Adipocyte (in vitro differentiated cells): ENCODE measurements at regions not wholly inside any gene's neighbourhood (a gene's known extent, or its start where the extent isn't known, plus 50 kb on each side); places are given as distances from the start of the nearest gene placed in this dataset.

ENCODE experiments used
- DNase-seq: peaks from one replicate; pipeline ENCODE4 v3.0.0-alpha.2; 2015; ENCODE audit warnings: low read depth
- H3K27me3 ChIP-seq: replicated peaks from 2 replicates; pipeline ENCODE4 v1.7.0; 2013; ENCODE audit warnings: mild to moderate bottlenecking, low read length, moderate library complexity; ENCODE audit not compliant: control insufficient read depth, insufficient read depth
- H3K36me3 ChIP-seq: 2 replicates; pipeline ENCODE4 v1.7.0; 2013; ENCODE audit warnings: low read length, mild to moderate bottlenecking, moderate library complexity; ENCODE audit not compliant: control insufficient read depth, insufficient read depth, severe bottlenecking
- H3K4me1 ChIP-seq: 2 replicates; pipeline ENCODE4 v1.7.0; 2013; ENCODE audit warnings: mild to moderate bottlenecking, low read length, moderate library complexity; ENCODE audit not compliant: control insufficient read depth, insufficient read depth
- H3K4me3 ChIP-seq: 2 replicates; pipeline ENCODE4 v1.7.0; 2013; ENCODE audit warnings: mild to moderate bottlenecking, low read length, moderate library complexity
- H3K9ac ChIP-seq: 2 replicates; pipeline ENCODE4 v1.7.0; 2013; ENCODE audit warnings: mild to moderate bottlenecking, low read length, moderate library complexity
- H3K9me3 ChIP-seq: 2 replicates; pipeline ENCODE4 v1.7.0; 2013; ENCODE audit warnings: mild to moderate bottlenecking, low read length, moderate library complexity; ENCODE audit not compliant: control insufficient read depth

DNA sequence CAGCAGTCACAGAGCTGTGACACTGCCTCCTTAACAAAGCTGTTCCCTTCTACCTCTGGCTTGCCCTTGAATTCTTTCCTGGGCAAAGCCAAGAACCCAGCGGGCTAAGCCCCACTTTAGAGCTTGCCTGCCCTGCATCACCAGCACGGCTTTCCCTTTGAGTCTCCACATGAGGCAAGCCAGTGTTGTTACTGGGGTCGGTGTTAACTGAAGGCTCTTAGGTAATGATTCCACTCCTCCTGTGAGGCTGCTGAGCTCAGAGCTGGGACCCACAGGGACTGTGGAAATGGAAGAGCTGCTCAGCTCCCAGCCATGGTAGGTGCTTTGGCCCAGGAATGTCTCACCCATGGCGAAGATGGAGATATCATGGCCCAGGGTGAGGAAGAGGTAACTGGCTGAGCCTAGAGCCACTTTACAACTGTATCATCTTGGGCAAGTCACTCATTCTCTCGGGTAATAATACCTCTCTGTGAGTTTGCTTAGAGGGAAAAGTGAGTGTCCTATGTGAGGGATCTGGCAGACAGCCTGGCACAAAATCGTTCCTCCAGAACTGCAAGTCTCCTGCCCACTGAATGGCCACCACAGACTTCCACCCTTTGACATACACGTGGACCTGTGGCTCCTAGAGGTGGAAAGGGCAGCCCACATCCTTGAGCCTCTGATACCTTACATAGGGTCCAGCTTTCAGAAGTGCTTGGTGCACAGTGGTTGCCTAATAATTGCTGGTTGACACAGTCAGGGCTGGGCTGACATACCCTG lies 654.1 kb downstream of the PTPRU start:
- Histone ChIP-seq H3K4me3 (no peak overlapping the region), H3K4me1 (no peaks in the 10 kb centered on the region), H3K9ac (no peak overlapping the region), H3K9me3 (no peaks in the 10 kb centered on the region), H3K27me3 (peaks cover 44% of the 10 kb centered on the region), H3K36me3 (no peaks in the 10 kb centered on the region)
- DNase-seq: no peak

DNA sequence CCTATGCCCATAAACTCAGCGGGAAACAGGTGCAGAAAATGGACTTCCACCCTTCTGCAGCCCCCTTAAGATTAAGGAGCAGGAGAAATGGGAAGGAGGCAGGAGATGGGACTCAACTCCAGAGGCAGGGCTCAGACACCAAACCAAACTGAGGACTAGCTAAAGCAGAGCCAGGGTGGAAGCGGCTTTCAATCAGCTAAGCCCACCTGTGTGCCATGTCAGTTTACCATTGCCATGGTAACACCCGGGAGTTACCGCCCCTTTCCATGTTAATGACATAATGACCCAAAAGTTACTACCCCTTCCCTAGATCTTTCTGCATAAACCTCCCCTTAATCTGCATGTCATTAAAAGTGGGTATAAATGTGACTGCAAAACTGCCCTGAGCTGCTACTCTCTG lies 653.5 kb downstream of the PTPRU start:
- no peaks in the 10 kb centered on the region for H3K9me3 ChIP-seq
- DNase-seq: no peak
- no peaks in the 10 kb centered on the region for H3K4me1 ChIP-seq
- H3K36me3 ChIP-seq: no peaks in the 10 kb centered on the region
- H3K9ac ChIP-seq: no peak overlapping the region
- H3K27me3 ChIP-seq: peaks cover 38% of the 10 kb centered on the region
- H3K4me3 ChIP-seq: no peak overlapping the region

- Histone ChIP-seq H3K9me3 (no peaks in the 10 kb centered on the region), H3K9ac (no peak overlapping the region), H3K4me1 (no peaks in the 10 kb centered on the region), H3K4me3 (no peak overlapping the region), H3K36me3 (no peaks in the 10 kb centered on the region), H3K27me3 (peaks cover 36% of the 10 kb centered on the region)
- no peak for DNase-seq
Measured at GRCh38 chr1:29884740-29885139, 648.4 kb downstream of the PTPRU start.

DNA sequence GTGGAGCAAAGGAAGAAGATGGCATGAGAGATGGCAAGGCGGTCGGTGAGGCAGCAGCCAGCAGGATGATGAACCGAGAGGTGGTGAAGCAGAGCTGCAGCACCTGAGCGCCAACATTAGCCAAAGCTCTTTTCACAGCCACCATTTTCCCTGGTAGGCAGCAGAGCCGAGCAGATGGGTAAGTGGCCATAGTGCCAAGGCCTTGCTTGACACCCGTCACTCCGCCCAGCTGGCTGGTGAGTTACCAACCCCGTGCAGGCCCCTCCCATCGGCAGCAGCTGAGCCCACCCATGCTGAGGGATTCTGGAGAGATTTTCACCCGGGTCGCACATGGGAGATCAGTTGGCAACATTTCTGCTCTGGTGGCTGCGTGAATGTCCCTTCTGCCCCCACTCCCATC lies 647.7 kb downstream of the PTPRU start:
- DNase-seq: no peak
- H3K4me3 ChIP-seq: no peak overlapping the region
- H3K4me1 ChIP-seq: no peaks in the 10 kb centered on the region
- no peaks in the 10 kb centered on the region for H3K36me3 ChIP-seq
- H3K9me3 ChIP-seq: no peaks in the 10 kb centered on the region
- H3K9ac ChIP-seq: no peak overlapping the region
- H3K27me3 ChIP-seq: peaks cover 34% of the 10 kb centered on the region

DNA sequence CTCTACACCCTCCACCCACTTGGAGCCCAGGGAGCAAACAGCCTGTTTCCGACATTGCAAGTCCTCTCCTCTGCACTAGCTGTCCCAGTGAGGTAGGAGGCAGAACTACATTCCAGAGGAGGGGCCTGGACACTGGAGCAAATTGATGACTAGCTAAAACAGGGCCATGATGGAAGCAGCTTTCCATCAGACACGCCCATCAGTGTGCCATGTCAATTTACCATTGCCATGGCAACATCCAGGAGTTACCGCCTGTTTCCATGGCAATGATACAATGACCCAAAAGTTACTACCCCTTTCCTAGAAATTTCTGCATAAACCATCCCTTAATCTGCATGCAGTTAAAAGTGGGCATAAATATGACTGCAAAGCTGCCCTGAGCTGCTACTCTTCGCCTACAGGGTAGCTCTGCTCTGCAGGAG lies 647.1 kb downstream of the PTPRU start:
- H3K4me1 ChIP-seq: no peaks in the 10 kb centered on the region

GRCh38 chr1:29880556-29880955 lies 644.2 kb downstream of the PTPRU start:
- H3K36me3 ChIP-seq: no peaks in the 10 kb centered on the region
- no peak overlapping the region for H3K4me3 ChIP-seq
- no peaks in the 10 kb centered on the region for H3K9me3 ChIP-seq
- H3K27me3 ChIP-seq: peaks cover 48% of the 10 kb centered on the region
- DNase-seq: no peak
- no peak overlapping the region for H3K9ac ChIP-seq
- H3K4me1 ChIP-seq: no peaks in the 10 kb centered on the region

More for the DNA sequence above, 647.1 kb downstream of the PTPRU start:
- Histone ChIP-seq H3K36me3 (no peaks in the 10 kb centered on the region), H3K9ac (no peak overlapping the region), H3K27me3 (peaks cover 31% of the 10 kb centered on the region), H3K9me3 (no peaks in the 10 kb centered on the region), H3K4me3 (no peak overlapping the region)
- no peak for DNase-seq

- Histone ChIP-seq H3K36me3 (no peaks in the 10 kb centered on the region), H3K4me3 (no peak overlapping the region), H3K9me3 (no peaks in the 10 kb centered on the region), H3K4me1 (no peaks in the 10 kb centered on the region), H3K27me3 (peaks cover 44% of the 10 kb centered on the region), H3K9ac (no peak overlapping the region)
- DNase-seq: no peak
Measured at GRCh38 chr1:29879217-29879616, 642.9 kb downstream of the PTPRU start.

DNA sequence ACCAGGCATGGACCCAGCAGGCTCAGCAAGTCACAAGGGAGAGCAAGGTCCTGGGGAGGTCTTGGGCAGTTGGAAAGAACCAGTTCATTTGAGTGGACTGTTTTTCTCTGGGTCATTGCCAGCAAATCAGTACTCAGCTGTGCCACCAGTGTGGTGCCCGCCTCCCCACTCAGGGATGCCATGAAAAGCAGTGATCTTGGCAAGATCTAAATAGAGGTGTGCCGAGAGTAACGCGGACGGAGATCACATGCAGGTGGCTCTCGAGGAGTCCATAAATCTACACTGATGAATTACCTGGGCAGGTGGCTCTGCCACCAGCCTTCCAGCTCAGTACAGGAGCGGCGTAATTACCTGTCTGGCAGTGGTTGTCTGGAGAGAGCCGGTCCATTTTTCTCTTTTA lies 642.2 kb downstream of the PTPRU start:
- H3K9ac ChIP-seq: no peak overlapping the region
- H3K4me3 ChIP-seq: no peak overlapping the region
- no peaks in the 10 kb centered on the region for H3K36me3 ChIP-seq
- H3K9me3 ChIP-seq: no peaks in the 10 kb centered on the region
- DNase-seq: no peak
- H3K27me3 ChIP-seq: peaks cover 40% of the 10 kb centered on the region
- H3K4me1 ChIP-seq: no peaks in the 10 kb centered on the region

DNA sequence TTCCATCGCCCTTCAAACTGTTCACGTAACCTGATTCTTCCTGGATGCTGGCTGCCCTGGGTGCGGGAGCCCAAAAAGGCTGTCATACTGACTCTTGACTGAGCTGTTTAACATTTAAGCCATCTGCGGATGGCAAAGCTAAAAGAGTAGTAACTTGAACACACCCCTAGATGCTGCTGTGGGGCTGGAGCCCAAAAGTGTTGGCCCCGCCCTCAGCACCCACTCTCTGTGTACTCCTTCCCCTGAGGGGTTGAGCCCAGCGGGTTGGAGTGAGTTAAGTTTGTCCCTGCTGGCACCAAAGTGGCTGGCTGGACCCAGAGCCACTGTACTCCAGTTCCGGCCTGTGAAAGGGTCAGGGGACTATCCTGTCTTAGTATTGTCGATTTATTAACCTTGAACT lies 640.6 kb downstream of the PTPRU start:
- no peaks in the 10 kb centered on the region for H3K9me3 ChIP-seq
- H3K27me3 ChIP-seq: peaks cover 32% of the 10 kb centered on the region
- DNase-seq: no peak
- no peaks in the 10 kb centered on the region for H3K36me3 ChIP-seq
- no peak overlapping the region for H3K4me3 ChIP-seq
- H3K9ac ChIP-seq: no peak overlapping the region
- H3K4me1 ChIP-seq: no peaks in the 10 kb centered on the region

- no peak for DNase-seq
- H3K36me3 ChIP-seq: no peaks in the 10 kb centered on the region
- peaks cover 32% of the 10 kb centered on the region for H3K27me3 ChIP-seq
- no peaks in the 10 kb centered on the region for H3K9me3 ChIP-seq
- no peaks in the 10 kb centered on the region for H3K4me1 ChIP-seq
- no peak overlapping the region for H3K9ac ChIP-seq
- H3K4me3 ChIP-seq: no peak overlapping the region
Measured at GRCh38 chr1:29876441-29876840, 640.1 kb downstream of the PTPRU start.

DNA sequence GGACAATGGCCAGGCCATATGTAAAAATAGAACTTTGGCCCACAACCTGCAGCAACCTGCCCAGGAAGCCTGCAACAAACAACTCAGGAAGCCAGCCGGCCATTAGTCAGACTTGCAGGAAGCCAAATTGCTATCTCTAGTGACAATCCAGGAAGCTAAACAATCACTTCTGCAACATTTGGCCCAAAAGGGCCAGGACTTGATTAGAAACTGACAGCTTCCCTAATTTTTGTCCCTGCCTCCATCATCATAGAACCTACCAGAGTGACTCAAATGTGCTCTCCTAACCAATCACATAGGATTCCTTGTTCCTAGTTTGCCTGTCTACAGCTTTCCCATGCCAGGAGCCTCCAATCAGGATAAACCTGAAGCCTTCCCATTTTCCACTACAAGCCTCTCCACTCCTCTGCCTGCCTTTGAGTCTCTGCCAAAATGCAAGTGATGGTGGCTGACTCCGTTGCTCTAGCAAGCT lies 639.3 kb downstream of the PTPRU start:
- no peak overlapping the region for H3K9ac ChIP-seq
- peaks cover 31% of the 10 kb centered on the region for H3K27me3 ChIP-seq
- no peaks in the 10 kb centered on the region for H3K9me3 ChIP-seq
- H3K4me1 ChIP-seq: no peaks in the 10 kb centered on the region
- no peak for DNase-seq
- H3K4me3 ChIP-seq: no peak overlapping the region
- H3K36me3 ChIP-seq: no peaks in the 10 kb centered on the region

- H3K9ac ChIP-seq: no peak overlapping the region
- no peak overlapping the region for H3K4me3 ChIP-seq
- peaks cover 16% of the 10 kb centered on the region for H3K9me3 ChIP-seq
- no peaks in the 10 kb centered on the region for H3K36me3 ChIP-seq
- no peaks in the 10 kb centered on the region for H3K4me1 ChIP-seq
- peaks cover 5% of the 10 kb centered on the region for H3K27me3 ChIP-seq
- no peak for DNase-seq
Measured at GRCh38 chr1:29870621-29871020, 634.3 kb downstream of the PTPRU start.
